ENCODE measurements at regions not wholly inside any gene's neighbourhood (a gene's known extent, or its start where the extent isn't known, plus 50 kb on each side); places are given as distances from the start of the nearest gene placed in this dataset.

DNA sequence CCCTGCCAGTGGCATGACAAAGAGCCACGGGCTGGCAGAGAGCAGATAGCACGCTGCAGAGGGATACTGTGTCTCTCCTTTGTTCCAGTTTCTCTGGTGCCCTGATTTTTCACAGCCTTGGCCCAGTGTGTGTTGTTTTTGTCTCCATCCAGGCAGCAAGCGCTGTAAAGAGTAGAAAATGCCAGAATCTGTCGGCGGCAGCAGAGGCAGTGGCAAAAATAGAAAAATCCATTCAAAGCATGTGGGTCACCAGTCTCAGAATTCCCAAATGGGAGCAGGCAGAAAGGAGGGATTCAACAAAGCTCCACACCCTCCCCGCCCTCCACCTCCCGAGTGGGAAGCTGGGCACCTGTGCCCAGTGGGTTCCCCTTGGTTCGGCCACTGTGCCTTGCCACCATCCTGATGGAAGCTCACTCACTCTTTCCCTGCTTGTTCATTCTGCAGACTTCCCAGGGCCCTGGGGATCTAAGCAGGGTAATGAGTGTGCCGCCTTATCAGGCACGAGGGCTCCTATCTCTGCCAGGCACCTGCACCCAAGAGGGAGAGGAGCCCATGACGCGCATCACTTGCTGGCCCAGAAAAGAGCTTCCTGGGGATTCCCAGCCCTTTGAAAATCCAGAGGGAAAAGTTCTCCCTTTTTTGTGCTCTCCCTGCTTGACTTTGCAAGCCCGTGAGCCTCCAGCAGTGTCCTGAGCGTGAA is 416.9 kb downstream of the IRS2 start:
- DNase-seq (ENCODE audit: low read depth, low spot score) (no peak), ATAC-seq (no peak)
- H3K9ac ChIP-seq (ENCODE audit: low read length), result no peak overlapping the region
- H3K27ac ChIP-seq (ENCODE audit: low read depth, low read length), result no peak overlapping the region
- no TSS peak for BruUV-seq (replicated peaks)
- H3K36me3 ChIP-seq (ENCODE audit: control insufficient read depth in 1 of 2, insufficient read depth in 2 of 2, low read length in 2 of 2), result no peaks in the 10 kb centered on the region
- H3K9me3 ChIP-seq (ENCODE audit: control insufficient read depth in 1 of 2, insufficient read depth in 1 of 2, low read depth in 1 of 2, low read length in 2 of 2), result peaks cover 0 to 5% of the 10 kb centered on the region in 2 experiments; a peak in 1 of 4 replicates
- CTCF ChIA-PET, result no interaction called here
- no peaks in the 10 kb centered on the region for H3K4me1 ChIP-seq (ENCODE audit: control insufficient read depth in 1 of 2, insufficient read depth in 2 of 2, low read length in 2 of 2)
- TF ChIP-seq EZH2phosphoT487 (IDR thresholded peaks at IDR 0.05; ENCODE audit: borderline replicate concordance), result no peak
- no peak for TF ChIP-seq RAD21 (IDR thresholded peaks at IDR 0.05; ENCODE audit: low read depth)
- TF ChIP-seq, protein P1, sequence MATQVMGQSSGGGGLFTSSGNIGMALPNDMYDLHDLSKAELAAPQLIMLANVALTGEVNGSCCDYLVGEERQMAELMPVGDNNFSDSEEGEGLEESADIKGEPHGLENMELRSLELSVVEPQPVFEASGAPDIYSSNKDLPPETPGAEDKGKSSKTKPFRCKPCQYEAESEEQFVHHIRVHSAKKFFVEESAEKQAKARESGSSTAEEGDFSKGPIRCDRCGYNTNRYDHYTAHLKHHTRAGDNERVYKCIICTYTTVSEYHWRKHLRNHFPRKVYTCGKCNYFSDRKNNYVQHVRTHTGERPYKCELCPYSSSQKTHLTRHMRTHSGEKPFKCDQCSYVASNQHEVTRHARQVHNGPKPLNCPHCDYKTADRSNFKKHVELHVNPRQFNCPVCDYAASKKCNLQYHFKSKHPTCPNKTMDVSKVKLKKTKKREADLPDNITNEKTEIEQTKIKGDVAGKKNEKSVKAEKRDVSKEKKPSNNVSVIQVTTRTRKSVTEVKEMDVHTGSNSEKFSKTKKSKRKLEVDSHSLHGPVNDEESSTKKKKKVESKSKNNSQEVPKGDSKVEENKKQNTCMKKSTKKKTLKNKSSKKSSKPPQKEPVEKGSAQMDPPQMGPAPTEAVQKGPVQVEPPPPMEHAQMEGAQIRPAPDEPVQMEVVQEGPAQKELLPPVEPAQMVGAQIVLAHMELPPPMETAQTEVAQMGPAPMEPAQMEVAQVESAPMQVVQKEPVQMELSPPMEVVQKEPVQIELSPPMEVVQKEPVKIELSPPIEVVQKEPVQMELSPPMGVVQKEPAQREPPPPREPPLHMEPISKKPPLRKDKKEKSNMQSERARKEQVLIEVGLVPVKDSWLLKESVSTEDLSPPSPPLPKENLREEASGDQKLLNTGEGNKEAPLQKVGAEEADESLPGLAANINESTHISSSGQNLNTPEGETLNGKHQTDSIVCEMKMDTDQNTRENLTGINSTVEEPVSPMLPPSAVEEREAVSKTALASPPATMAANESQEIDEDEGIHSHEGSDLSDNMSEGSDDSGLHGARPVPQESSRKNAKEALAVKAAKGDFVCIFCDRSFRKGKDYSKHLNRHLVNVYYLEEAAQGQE (IDR thresholded peaks at IDR 0.05; ENCODE audit: low read depth), result no peak
- TF ChIP-seq ELF1 (IDR thresholded peaks at IDR 0.05; ENCODE audit: borderline replicate concordance, low read depth), result no peak
- no peak for TF ChIP-seq SP1 (IDR thresholded peaks at IDR 0.05; ENCODE audit: low read depth)
- TF ChIP-seq POLR2A (IDR thresholded peaks at IDR 0.05; ENCODE audit: borderline replicate concordance, extremely low read depth, insufficient read depth, insufficient read length), result no peak
- TF ChIP-seq, protein P2, sequence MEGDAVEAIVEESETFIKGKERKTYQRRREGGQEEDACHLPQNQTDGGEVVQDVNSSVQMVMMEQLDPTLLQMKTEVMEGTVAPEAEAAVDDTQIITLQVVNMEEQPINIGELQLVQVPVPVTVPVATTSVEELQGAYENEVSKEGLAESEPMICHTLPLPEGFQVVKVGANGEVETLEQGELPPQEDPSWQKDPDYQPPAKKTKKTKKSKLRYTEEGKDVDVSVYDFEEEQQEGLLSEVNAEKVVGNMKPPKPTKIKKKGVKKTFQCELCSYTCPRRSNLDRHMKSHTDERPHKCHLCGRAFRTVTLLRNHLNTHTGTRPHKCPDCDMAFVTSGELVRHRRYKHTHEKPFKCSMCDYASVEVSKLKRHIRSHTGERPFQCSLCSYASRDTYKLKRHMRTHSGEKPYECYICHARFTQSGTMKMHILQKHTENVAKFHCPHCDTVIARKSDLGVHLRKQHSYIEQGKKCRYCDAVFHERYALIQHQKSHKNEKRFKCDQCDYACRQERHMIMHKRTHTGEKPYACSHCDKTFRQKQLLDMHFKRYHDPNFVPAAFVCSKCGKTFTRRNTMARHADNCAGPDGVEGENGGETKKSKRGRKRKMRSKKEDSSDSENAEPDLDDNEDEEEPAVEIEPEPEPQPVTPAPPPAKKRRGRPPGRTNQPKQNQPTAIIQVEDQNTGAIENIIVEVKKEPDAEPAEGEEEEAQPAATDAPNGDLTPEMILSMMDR (IDR thresholded peaks at IDR 0.05 in 2 of 3, conservative IDR thresholded peaks at IDR 0.05 in 1 of 3; ENCODE audit: borderline replicate concordance in 1 of 3, insufficient read depth in 1 of 3, low read depth in 2 of 3, low read length in 2 of 3), result no peak
- TF ChIP-seq, protein P3, sequence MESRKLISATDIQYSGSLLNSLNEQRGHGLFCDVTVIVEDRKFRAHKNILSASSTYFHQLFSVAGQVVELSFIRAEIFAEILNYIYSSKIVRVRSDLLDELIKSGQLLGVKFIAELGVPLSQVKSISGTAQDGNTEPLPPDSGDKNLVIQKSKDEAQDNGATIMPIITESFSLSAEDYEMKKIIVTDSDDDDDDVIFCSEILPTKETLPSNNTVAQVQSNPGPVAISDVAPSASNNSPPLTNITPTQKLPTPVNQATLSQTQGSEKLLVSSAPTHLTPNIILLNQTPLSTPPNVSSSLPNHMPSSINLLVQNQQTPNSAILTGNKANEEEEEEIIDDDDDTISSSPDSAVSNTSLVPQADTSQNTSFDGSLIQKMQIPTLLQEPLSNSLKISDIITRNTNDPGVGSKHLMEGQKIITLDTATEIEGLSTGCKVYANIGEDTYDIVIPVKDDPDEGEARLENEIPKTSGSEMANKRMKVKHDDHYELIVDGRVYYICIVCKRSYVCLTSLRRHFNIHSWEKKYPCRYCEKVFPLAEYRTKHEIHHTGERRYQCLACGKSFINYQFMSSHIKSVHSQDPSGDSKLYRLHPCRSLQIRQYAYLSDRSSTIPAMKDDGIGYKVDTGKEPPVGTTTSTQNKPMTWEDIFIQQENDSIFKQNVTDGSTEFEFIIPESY (IDR thresholded peaks at IDR 0.05; ENCODE audit: extremely low read depth, insufficient replicate concordance, low read length), result no peak
- TF ChIP-seq TCF7L2 (IDR thresholded peaks at IDR 0.05; ENCODE audit: borderline replicate concordance, extremely low read depth, insufficient read depth, insufficient read length), result no peak
- TF ChIP-seq ZFX (IDR thresholded peaks at IDR 0.05), result no peak
- TF ChIP-seq YY1 (IDR thresholded peaks at IDR 0.05; ENCODE audit: extremely low read depth, insufficient replicate concordance, low read depth, low read length), result no peak
- no peak for TF ChIP-seq SRF (IDR thresholded peaks at IDR 0.05; ENCODE audit: low read depth)
- intact Hi-C loops (cut with micrococcal nuclease), result no loop called here
- no peak overlapping the region for H2AFZ ChIP-seq (ENCODE audit: low read depth, low read length, poor library complexity, severe bottlenecking)
- H3K4me3 ChIP-seq (replicated peaks in 1 of 2; ENCODE audit: low read depth in 1 of 2, low read length in 2 of 2), result no peak overlapping the region
- no peaks in the 10 kb centered on the region for H3K79me2 ChIP-seq (ENCODE audit: insufficient read depth, low read length)
- H4K20me1 ChIP-seq (ENCODE audit: insufficient read depth), result no peaks in the 10 kb centered on the region
- RAD21 ChIA-PET (ENCODE audit: low non-redundant PET in 1 of 2, low total read pairs in 2 of 2, uncharacterized antibody in 2 of 2, unreplicated experiment in 2 of 2), result no interaction called here
- H3K9me2 ChIP-seq (ENCODE audit: insufficient read depth), result no peaks in the 10 kb centered on the region
- no peaks in the 10 kb centered on the region for H3K27me3 ChIP-seq (ENCODE audit: insufficient read depth, low read length)
- no peak overlapping the region for H3K4me2 ChIP-seq (ENCODE audit: low read length)
- POLR2A ChIA-PET, result no interaction called here

Data from HCT116 (cell line).